HL-60 (cell line): ENCODE measurements at regions not wholly inside any gene's neighbourhood (a gene's known extent, or its start where the extent isn't known, plus 50 kb on each side); places are given as distances from the start of the nearest gene placed in this dataset.

Experiments used
- DNase-seq, 2 experiments: peaks; one replicate each; pipeline ENCODE4 v3.0.0-alpha.2; 2010 to 2020; ENCODE audit warnings: low read depth in 1 of 2, low spot score in 1 of 2
- H3K27ac ChIP-seq: fragments of 250-450 bp; sonication (Bioruptor Pico); replicated peaks from 2 replicates; pipeline ENCODE4 v1.5.1; 2020; ENCODE audit warnings: mild to moderate bottlenecking, moderate library complexity
- H3K27me3 ChIP-seq: fragments of 250-450 bp; sonication (Bioruptor Pico); 2 replicates; pipeline ENCODE4 v1.5.1; 2021; ENCODE audit warnings: mild to moderate bottlenecking, moderate library complexity; ENCODE audit not compliant: insufficient read depth, poor library complexity, severe bottlenecking
- H3K4me3 ChIP-seq: replicated peaks from 2 replicates; pipeline ENCODE4 v1.5.1; 2011; ENCODE audit warnings: mild to moderate bottlenecking, control low read depth, low read length; ENCODE audit not compliant: insufficient read depth
- GABPA ChIP-seq: IDR thresholded peaks from 2 replicates; pipeline ENCODE4 v1.6.1; 2012; ENCODE audit warnings: low read depth
- POLR2AphosphoS5 ChIP-seq: IDR thresholded peaks from 2 replicates; pipeline ENCODE4 v1.6.1; 2012; ENCODE audit warnings: low read depth
- SPI1 ChIP-seq: IDR thresholded peaks from 2 replicates; pipeline ENCODE4 v1.6.1; 2012; ENCODE audit warnings: low read depth, mild to moderate bottlenecking, borderline replicate concordance
- TF ChIP-seq, protein P1 (sequence below): IDR thresholded peaks from one replicate; pipeline ENCODE4 v1.5.1; 2011; ENCODE audit warnings: low read length, control low read depth, inconsistent platforms; ENCODE audit not compliant: insufficient read depth
- TF ChIP-seq, protein P2 (sequence below): IDR thresholded peaks from 2 replicates; pipeline ENCODE4 v1.6.1; 2012; ENCODE audit warnings: low read depth; ENCODE audit not compliant: insufficient replicate concordance

DNA sequence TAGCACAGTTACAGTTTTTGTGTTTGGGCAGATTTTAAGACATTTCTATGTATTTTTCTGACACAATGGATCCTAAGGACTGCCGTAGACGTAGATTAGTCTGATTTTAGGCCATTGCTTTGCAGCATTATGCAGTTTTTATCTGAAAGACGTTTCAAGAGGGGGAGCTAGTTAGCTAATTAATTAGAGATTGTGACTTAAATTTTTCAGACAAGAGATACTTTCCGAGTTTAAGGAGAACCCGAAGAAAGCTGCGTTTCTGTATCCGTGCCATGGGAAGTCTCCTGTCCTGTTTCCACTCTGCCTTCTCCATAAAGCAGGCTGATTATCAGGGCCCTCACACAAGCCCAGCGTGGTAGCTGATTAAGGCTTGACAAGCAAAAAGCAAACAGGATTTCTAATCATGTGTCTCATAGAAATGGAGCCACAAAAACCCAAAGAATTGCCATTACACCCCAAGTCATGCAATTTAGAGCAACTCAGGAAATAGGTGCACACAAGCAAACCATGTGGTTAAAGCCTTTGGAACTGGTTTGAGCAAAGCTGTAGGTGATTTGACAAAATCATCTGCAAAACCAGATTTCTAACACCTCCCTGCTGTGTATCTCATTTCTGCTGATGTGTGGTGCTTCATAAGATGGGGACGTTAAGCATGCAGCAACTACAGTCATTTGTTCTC lies 808.1 kb downstream of the RNF144A start:
- H3K27me3 ChIP-seq: no peaks in the 10 kb centered on the region
- DNase-seq: no peak
- H3K27ac ChIP-seq: no peak overlapping the region
- TF ChIP-seq, protein P1, sequence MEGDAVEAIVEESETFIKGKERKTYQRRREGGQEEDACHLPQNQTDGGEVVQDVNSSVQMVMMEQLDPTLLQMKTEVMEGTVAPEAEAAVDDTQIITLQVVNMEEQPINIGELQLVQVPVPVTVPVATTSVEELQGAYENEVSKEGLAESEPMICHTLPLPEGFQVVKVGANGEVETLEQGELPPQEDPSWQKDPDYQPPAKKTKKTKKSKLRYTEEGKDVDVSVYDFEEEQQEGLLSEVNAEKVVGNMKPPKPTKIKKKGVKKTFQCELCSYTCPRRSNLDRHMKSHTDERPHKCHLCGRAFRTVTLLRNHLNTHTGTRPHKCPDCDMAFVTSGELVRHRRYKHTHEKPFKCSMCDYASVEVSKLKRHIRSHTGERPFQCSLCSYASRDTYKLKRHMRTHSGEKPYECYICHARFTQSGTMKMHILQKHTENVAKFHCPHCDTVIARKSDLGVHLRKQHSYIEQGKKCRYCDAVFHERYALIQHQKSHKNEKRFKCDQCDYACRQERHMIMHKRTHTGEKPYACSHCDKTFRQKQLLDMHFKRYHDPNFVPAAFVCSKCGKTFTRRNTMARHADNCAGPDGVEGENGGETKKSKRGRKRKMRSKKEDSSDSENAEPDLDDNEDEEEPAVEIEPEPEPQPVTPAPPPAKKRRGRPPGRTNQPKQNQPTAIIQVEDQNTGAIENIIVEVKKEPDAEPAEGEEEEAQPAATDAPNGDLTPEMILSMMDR: no peak
- TF ChIP-seq POLR2AphosphoS5 (no peak), SPI1 (no peak), GABPA (no peak)
- TF ChIP-seq, protein P2, sequence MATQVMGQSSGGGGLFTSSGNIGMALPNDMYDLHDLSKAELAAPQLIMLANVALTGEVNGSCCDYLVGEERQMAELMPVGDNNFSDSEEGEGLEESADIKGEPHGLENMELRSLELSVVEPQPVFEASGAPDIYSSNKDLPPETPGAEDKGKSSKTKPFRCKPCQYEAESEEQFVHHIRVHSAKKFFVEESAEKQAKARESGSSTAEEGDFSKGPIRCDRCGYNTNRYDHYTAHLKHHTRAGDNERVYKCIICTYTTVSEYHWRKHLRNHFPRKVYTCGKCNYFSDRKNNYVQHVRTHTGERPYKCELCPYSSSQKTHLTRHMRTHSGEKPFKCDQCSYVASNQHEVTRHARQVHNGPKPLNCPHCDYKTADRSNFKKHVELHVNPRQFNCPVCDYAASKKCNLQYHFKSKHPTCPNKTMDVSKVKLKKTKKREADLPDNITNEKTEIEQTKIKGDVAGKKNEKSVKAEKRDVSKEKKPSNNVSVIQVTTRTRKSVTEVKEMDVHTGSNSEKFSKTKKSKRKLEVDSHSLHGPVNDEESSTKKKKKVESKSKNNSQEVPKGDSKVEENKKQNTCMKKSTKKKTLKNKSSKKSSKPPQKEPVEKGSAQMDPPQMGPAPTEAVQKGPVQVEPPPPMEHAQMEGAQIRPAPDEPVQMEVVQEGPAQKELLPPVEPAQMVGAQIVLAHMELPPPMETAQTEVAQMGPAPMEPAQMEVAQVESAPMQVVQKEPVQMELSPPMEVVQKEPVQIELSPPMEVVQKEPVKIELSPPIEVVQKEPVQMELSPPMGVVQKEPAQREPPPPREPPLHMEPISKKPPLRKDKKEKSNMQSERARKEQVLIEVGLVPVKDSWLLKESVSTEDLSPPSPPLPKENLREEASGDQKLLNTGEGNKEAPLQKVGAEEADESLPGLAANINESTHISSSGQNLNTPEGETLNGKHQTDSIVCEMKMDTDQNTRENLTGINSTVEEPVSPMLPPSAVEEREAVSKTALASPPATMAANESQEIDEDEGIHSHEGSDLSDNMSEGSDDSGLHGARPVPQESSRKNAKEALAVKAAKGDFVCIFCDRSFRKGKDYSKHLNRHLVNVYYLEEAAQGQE: no peak
- no peak overlapping the region for H3K4me3 ChIP-seq

DNA sequence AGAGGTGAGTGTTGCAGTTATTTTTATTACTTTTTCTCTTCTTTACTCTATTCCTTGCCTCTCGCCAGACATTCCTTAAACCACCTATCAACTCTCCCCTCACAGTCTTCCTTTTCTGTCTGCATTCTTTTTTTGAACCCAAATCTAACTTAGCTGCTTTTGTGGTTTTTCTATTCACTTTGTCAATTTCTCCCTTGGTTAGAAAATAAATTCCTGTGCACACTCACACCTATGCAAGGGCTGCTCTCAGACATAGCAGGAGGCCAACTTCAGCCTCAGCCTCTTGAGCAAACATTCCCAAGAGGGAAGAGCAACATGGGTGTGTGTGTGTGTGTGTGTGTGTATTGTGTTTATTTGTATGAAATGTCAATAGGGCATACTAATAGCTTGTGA lies 808.6 kb downstream of the RNF144A start:
- H3K27me3 ChIP-seq: no peaks in the 10 kb centered on the region
- no peak for DNase-seq
- no peak overlapping the region for H3K27ac ChIP-seq
- no peak for TF ChIP-seq GABPA
- TF ChIP-seq, protein P2: no peak
- H3K4me3 ChIP-seq: no peak overlapping the region

DNA sequence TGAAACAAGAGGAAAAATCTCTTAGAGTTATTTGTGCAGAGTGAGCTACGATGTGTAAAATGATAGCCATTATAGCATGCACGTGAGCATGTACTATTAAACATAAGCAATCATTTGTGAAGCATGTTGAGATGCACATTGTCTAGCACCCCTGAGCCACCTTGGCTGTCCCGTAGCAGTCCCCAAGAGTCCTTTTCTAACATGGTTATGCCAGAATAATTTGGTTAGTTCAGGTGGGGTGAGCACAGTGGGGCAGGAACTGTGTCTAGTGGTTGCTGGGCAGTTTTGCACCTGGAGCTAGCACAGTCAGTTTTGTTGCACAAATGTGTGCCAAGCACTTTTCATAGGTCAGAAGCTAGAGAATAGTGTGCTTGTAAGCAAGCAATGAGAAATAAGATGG lies 809.8 kb downstream of the RNF144A start:
- TF ChIP-seq, protein P2: no peak
- TF ChIP-seq, protein P1: no peak
- TF ChIP-seq SPI1 (no peak), POLR2AphosphoS5 (no peak), GABPA (no peak)

More for the DNA sequence above, 809.8 kb downstream of the RNF144A start:
- Histone ChIP-seq H3K27me3 (no peaks in the 10 kb centered on the region), H3K27ac (no peak overlapping the region), H3K4me3 (no peak overlapping the region)
- DNase-seq: no peak
